ENCODE measurements at regions not wholly inside any gene's neighbourhood (a gene's known extent, or its start where the extent isn't known, plus 50 kb on each side); places are given as distances from the start of the nearest gene placed in this dataset.
"Not testable (repeated sequence)": the region's sequence is repeated elsewhere in the genome, so short reads cannot be mapped to it uniquely, and the experiment has no call there.

DNA sequence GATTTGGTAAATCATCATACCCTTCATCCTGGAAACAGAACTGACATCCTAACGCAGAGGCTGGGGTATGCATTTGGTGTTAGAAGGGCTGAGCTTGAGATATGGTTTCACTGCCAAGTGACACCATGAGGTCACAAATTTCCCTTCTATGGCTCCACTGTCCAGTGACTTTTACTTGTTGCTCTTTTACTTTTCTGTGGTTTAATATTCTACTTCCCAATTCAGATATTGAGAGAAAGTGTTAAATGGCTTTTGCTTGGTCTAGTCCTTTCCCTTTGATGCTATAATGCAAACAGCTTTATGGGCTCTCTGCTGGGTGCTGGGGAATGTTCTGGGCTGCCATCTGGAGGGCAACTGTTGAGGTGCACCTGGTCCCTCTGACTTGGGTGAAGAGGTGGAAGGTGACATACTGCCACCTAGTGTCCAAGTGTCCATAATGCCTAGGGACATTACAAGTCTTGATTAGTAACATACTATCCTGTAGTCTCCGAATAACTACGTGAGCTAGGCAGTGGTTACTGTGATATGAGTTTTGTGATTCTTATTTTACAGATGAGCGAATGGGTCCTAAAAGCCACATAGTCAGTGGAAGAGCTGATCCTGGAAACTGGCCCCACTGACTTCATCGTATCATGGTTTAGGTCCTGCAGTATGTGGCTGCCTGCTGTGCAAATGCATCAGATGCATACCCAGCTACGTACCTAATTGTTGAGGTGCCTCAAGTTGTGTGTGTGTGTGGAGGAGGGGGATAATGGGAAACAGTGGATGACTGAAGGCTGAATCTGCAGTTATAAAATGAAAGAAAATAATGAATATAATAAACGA lies 149.1 kb upstream of the RAG2 start:
- DNase-seq = peak in 54 of 58 donors; percentile 4 to 85 (median 56)

DNA sequence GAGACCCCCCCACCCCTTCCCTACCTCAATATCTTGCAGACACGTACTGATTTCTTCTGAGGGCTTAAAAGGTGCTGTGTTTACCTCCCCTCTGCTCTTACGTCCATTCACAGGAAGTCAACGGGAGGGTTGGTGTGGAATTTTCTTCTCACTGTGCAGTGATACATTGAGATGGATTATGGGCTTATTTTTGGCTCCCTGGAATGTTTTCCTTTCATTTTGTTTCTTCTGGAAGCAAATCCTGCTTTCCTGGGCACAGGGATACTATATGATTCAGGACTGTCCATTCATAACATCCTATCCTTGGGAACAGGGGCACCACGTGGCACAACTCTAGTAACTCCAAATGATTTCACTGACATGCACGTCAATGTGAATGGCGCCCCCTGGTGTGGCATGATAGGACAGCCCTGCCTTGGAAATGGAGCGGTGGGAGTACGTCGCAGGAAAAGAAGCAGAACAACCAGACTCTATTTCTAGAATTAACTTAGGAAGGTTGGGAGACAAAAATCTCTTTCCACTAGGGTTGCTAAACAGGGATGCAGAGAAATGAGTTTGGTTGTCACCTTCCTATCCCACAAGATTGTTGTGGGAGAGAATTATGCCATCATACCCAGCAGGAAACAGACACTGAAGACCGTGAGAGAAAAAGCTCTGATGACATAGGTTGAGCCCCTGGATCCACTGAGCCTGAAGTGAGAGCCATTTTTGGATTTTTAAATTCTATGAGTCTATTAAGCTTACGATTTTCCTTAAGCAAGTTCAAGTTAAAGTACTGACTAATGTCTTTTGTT lies 146.5 kb upstream of the RAG2 start:
- peak in 48 of 58 donors; percentile 1 to 73 (median 20) for DNase-seq

DNA sequence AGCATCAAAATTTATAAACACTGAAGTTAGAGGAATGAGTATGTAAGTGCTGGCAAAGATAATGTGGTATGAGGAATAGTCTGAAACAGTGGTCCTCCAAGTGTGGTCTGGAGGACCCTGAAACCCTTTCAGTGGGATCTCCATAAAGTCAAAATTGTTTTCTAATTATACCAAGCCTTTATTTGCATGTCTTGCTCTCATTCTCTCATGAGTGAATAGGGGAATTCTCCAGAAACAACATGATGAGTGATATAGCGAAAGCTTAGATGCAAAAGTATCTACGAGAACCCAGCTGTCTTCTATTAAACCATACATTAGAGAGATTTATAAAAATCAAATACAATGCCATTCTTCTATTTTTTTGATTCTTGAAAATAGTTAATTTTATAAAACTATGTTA lies 145.0 kb upstream of the RAG2 start:
- no peak for DNase-seq

DNA sequence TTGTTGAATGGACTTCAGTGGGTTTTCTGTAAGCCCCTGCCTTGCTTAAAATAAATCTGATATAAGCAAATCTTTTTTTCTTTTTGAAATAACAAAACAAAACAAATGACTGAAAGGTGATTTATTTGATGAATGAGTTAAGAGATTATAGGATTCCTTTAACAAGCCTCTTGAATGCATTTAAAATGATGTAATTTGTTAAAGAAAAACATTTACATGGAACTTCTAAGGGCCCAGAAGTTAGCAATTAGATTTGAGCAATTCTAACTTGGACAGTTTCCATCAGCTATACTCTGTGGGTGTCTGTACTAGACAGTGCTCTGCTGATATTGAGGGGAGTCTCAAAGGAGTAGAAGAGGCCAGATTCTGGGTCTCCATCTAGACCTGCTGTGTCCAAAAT lies 143.5 kb upstream of the RAG2 start:
- DNase-seq = no peak

DNA sequence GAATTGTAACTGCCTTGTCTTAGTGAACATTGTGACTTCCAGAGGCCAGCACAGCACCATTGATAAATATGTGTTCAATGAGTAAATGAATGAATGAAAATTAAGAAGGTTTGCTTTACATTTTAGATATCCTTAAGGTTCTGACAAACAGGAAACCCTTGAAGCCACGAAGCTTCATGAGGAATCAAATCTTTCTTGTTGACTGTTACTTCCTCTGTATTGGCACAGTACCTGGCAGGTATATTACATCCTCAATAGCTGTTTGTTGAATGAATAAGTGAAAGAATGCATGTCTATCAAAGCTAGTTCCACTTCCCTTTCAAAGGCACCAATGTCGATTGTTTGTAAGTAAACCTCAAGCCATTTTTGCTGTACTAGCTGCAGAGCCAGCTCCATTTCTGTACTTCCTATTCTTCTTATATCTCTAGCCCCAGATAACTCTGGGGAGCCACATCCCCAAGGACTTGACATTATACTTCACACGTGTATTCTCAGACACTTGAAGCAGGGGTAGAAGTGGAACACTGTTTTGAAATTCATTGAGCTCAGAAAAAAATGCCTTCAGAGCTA lies 140.3 kb upstream of the RAG2 start:
- peak in 1 of 58 donors; percentile 2 for DNase-seq

DNA sequence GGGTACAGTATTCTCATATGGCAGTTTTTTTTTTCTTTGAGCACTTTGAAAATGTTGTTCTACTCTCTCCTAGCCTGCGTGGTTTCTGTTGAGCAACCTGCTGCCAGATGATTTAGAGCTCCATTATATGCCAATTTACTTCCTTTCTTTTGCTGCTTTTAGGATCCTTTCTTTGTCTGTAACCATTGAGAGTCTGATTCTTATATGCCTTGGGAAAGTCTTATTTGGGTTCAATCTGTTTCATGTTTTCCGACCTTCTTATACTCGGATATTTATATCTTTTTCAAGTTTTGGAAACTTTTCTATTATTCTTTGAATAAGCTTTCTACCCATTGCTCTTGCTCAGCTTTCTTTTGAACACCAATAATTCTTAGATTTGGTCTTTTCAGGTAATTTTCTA lies 138.1 kb upstream of the RAG2 start:
- DNase-seq = no peak

DNA sequence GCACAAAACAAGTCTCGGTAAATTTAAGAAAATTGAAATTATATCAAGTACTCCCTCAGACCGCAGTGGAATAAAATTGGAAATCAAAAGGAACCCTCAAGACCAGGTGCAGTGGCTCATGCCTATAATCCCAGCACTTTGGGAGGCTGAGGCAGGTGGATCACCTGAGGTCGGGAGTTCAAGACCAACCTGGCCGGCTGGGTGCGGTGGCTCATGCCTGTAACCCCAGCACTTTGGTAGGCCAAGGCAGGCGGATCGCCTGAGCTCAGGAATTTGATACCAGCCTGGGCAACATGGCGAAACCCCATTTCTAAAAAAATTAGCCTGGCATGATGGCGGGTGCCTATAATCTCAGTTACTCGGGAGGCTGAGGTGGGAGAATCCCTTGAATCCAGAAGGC lies 135.7 kb upstream of the RAG2 start:
- not testable (repeated sequence) for DNase-seq

DNA sequence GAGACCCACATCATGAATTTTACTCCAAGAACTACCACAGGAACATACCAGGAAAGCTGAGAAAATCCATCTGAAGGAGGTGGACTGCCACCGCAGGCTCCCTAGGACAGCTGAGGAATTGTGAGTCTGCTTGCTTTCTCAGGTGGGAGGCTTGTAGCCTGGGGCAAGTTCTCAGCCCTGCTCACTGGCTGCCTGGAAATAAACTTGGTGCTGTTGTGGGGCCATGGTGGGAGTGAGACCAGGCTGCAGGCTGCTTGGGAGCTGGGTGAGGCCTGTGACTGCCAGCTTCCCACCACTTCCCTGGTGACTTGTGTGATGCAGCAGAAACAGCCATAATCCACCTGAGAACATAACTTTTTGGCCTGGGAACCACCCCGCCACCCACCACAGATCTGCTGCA lies 132.7 kb upstream of the RAG2 start:
- DNase-seq = no peak

DNA sequence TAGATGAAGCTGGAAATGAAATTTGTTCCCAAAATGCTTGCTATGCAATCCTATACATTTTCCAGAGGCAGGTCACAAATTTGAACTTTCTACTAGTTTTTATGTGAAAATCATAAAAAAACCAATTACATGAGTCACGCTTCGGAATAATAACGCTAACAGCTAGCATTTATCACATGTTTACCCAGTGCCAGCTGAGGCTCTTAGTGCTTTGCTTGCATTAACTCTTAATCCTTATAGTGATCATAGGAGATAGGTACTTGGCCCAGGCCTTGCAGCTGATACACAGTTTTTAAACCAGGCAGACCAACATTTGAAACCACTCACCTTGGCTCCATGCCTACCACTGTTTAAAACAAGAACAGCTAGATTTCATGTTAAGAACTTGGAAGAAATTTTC lies 131.8 kb upstream of the RAG2 start:
- no peak for DNase-seq

DNA sequence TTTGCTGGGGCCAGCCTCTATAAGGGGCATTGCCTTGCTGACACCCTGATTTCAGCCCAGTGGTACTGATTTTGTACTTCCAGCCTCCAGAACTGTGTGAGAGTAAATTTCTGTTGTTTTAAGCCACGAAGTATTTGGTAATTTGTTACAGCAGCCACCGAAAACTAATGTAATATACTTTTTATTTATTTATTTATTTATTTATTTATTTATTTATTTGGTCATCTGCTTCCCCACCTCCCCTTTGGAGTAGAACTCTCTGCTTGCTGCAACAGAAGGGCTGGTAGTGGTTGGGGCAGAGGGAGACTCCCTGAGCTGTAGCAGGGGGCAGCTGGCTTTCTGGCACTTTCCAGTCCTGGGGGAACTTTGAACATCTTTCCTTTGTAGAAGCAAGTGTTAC lies 128.4 kb upstream of the RAG2 start:
- no peak for DNase-seq

DNA sequence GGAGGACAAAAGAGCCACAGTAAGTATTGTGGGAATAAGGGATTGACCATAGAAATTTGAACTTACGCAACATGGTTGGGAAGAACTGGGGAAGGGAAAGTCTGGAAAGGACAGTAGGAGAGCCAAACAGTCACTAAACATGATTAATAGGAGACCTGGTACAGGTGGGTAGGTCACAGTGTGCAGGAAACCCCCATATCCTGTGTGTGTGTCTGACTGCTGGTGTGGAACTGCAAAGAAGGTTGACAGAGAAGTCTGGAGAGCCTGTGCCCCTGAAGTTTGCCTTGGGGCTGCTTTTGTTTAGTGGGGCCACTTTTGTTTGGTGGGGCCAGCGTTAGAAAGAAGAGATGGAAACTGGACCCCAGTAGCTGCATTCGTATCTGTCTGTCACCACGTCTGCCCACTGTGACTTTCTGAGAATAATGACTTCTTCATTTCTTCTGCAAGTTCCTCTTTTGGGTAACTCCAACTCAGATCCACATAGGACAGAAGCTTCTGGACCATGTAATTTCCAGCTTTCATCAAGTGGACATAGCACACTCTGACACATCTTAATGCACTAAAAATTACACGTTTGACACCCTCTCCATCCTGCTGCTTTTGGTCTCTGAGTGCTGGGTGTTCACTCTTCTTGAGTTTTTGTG lies 126.8 kb upstream of the RAG2 start:
- DNase-seq = peak in 1 of 58 donors; percentile 3

DNA sequence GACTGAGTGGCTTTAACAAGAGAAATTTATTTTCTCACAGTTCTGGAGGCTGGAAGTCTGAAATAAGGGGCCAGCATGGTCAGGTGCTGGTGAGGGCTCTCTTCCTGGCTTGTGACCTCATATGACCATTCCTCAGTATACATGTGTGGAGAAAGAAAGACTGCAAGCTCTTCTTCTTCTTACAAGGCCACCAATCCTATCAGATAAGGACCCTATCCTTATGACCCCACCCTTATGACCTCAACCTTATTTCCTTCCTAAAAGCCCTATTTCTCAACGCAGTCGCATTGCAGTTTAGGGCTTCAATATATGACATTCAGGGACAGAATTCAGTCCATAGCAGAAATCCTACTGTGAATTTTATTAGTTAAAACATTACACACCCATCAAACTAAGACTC lies 124.4 kb upstream of the RAG2 start:
- DNase-seq = no peak

DNA sequence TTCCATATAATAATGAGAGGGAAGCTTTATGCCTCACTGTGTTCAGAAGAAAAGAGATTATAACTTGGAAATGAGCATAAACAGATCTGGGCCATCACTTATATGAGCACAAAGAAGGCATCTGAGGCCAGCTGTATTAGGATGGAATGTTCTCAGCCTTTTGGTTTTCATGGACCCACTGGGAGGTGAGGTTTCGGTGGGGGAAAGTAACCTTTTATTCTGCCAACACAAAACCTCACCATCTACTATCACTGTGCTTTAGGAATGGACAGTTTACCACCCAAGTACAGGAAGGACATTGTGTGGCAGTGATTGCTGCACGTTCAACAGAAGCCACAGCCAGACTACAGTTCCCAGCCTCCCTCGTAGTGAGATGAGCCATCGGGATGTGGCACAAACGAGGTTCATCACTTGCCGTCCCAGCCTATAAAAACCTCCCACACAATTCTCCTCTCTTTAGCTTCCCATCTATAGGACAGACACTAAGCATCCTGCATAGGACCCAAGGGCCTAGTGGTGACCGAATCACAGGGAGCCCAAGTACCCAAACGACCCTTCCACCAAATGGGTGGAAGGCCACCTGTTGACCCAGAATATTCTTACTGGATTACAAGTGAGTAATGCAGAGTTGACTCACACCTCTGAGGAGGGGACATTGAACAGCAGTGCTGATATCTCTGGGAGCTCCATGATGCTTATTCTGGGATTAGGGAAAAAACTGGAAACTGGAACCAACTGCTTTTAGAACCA lies 121.5 kb upstream of the RAG2 start:
- DNase-seq = no peak

DNA sequence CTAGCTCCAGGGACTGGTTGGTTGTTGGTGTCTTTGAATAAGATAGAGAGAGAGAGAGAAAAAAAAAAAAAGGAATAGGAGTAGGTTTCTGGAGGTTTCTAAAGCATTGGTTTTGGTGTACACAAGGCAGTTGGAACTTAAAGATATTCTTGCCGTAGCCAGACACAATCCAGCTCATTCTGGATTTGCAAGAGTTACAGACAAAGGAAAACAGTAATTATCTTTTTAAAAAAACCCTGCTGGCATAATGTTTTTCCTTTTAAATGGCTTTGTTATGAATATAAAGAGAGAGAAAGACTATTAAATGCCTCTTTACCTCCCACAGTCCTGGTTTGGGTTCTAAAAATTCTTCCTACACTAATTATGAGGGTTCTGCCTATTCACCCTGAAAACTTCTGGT lies 120.4 kb upstream of the RAG2 start:
- DNase-seq = no peak

DNA sequence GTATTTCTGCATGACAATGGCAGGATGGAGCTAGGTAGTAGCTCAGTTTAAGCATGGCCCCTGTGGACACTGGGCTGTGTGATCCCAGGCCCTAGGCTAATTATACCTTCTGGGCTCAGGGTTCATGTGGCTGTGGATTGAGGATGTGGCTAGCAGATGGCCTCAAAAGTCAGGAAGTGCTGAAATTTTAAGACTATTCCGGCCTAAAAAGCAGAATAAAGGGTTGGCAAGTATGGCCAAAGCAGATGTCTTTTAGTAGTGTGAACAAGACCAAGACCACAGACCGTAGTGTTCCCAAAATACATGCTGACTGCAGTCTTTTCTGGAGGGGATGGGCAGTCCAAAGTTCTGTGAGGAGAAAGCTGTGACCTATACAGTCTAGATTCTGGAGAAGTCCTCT lies 115.7 kb upstream of the RAG2 start:
- peak in 15 of 58 donors; percentile 3 to 48 (median 10) for DNase-seq

DNA sequence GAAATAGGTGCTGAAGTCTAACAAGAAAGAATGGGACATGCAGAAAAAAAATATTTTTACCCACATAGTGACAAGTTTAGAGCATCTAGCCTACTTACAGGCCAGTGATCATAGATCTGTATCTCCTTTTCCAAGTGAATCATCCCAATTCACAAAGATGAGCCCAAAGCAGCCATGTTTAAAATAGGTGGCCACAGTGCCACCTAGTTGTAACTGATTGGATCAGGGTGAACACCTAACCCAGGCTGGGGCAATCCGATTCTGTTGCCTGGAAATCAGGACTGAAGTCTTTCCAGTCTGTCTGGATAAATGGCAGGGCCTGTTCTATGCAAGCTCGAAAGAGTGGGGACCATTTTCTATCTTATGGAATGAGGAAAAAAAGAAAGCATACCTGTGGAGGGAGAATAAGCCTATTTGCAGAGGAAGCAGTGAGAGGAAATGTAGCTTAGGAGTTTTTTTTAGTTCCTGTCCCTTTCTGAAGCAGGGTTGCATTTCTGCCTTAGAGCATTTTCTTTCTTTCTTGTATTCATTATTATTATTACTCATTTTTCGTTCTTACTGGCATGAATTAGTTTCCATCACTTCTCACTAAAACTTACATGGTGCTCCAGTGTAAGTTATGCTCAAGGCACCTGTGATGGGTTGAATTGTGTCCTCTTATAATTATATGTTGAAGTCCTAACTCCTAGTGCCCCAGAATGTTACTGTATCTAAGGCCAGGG lies 113.2 kb upstream of the RAG2 start:
- no peak for DNase-seq

Measured in anterior cingulate cortex (tissue), 58 donors.